PC-3 (cell line): ENCODE measurements at regions not wholly inside any gene's neighbourhood (a gene's known extent, or its start where the extent isn't known, plus 50 kb on each side); places are given as distances from the start of the nearest gene placed in this dataset.

Experiments used
- ATAC-seq: fragments of 200-7000 bp; cut with Tn5 transposase; 2 replicates; pipeline ENCODE4 v1.9.1; 2020; ENCODE audit warnings: mild to moderate bottlenecking, moderate library complexity
- BruUV-seq: library from RNA; stranded (reverse); fragments of 400-500 nt; replicated peaks from 2 replicates; lab custom pipeline; 2021; lab: Mats Ljungman, UMichigan
- CTCF ChIA-PET: fragments of 300-600 bp; sonication (Branson Sonifier 250); formaldehyde crosslinking; loops from one replicate; lab custom pipeline; 2022; ENCODE audit warnings: antibody characterized with exemption; lab: Charles Lee
- POLR2A ChIA-PET: fragments of 300-600 bp; sonication (Branson Sonifier 250); formaldehyde crosslinking; loops from one replicate; lab custom pipeline; 2022; ENCODE audit warnings: antibody characterized with exemption; ENCODE audit not compliant: unreplicated experiment; lab: Charles Lee
- DNase-seq: peaks from one replicate; pipeline ENCODE4 v3.0.0-alpha.2; 2015
- H2AFZ ChIP-seq: fragments of 300-600 bp; sonication (generic); 2 replicates; pipeline ENCODE4 v1.6.0; 2016; ENCODE audit warnings: antibody characterized with exemption, low read length
- H3F3A ChIP-seq: fragments of 300-600 bp; sonication (generic); one replicate; pipeline ENCODE4 v1.6.0; 2017; ENCODE audit warnings: antibody characterized with exemption, low read length, control low read depth, mild to moderate bottlenecking; ENCODE audit not compliant: unreplicated experiment
- H3K27ac ChIP-seq: fragments of 300-600 bp; sonication (generic); 2 replicates; pipeline ENCODE4 v1.5.1; 2016; ENCODE audit warnings: mild to moderate bottlenecking, low read length
- H3K27me3 ChIP-seq: fragments of 300-600 bp; sonication (generic); 2 replicates; pipeline ENCODE4 v1.6.1; 2016; ENCODE audit warnings: low read length, mixed read lengths
- H3K36me3 ChIP-seq: fragments of 300-600 bp; sonication (generic); 2 replicates; pipeline ENCODE4 v1.6.1; 2016; ENCODE audit warnings: low read depth, mixed run types, low read length, mixed read lengths
- H3K4me1 ChIP-seq: fragments of 300-600 bp; sonication (generic); 2 replicates; pipeline ENCODE4 v1.5.1; 2016; ENCODE audit warnings: low read length; ENCODE audit not compliant: insufficient read depth
- H3K4me2 ChIP-seq: fragments of 300-600 bp; sonication (generic); 2 replicates; pipeline ENCODE4 v1.6.0; 2016; ENCODE audit warnings: low read length
- H3K4me3 ChIP-seq: fragments of 300-600 bp; sonication (generic); 2 replicates; pipeline ENCODE4 v1.5.1; 2016; ENCODE audit warnings: mild to moderate bottlenecking, low read length, mixed read lengths
- H3K79me2 ChIP-seq: fragments of 300-600 bp; sonication (generic); 2 replicates; pipeline ENCODE4 v1.6.1; 2017; ENCODE audit warnings: low read length, mixed read lengths
- H3K9ac ChIP-seq: fragments of 300-600 bp; sonication (generic); 2 replicates; pipeline ENCODE4 v1.6.0; 2016; ENCODE audit warnings: mild to moderate bottlenecking, low read length
- H3K9me2 ChIP-seq: fragments of 300-600 bp; sonication (generic); replicated peaks from 2 replicates; pipeline ENCODE4 v1.6.1; 2016; ENCODE audit warnings: mixed run types, low read length, mixed read lengths
- H3K9me3 ChIP-seq: fragments of 300-600 bp; sonication (generic); 2 replicates; pipeline ENCODE4 v1.6.1; 2016; ENCODE audit warnings: low read length, mixed read lengths
- H4K20me1 ChIP-seq: fragments of 300-600 bp; sonication (generic); 2 replicates; pipeline ENCODE4 v1.6.1; 2016; ENCODE audit warnings: low read length, mixed read lengths
- EZH2 ChIP-seq: fragments of 300-600 bp; sonication (generic); IDR thresholded peaks from one replicate; pipeline ENCODE4 v1.6.1; 2017; ENCODE audit warnings: antibody characterized with exemption, mild to moderate bottlenecking, low read length; ENCODE audit not compliant: unreplicated experiment
- EZH2phosphoT487 ChIP-seq: fragments of 300-600 bp; sonication (generic); IDR thresholded peaks from 2 replicates; pipeline ENCODE4 v1.6.1; 2018; ENCODE audit warnings: mild to moderate bottlenecking, antibody characterized with exemption, low read length, borderline replicate concordance
- intact Hi-C: fragments of 100-400 bp; cut with micrococcal nuclease; formaldehyde crosslinking; loops from 2 replicates; pipeline ENCODE4 v1.9.0; 2023
- TF ChIP-seq, protein P1 (sequence below): fragments of 300-600 bp; sonication (generic); conservative IDR thresholded peaks from 2 replicates; pipeline ENCODE4 v1.5.1; 2017; ENCODE audit warnings: antibody characterized with exemption, low read depth, mild to moderate bottlenecking, low read length

DNA sequence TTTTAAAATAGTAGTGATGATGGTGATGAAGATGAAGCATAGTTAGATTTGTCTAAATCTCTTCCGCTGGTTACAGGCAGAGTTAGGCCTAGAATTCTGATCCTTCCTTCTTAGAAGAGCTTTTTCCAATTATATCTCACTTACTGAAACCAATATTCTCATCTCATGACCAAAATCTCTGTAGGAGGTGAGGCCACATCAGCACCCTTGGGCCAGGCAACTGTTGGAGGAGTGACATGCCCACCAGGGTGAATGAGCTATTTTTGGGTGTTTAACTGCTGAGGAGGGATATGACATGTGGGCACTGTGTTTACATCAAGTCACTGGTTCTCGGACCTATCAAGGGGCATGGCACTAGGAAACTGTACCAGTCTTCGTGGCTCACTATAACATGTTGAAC is 102.2 kb upstream of the SLC24A3 start:
- H2AFZ ChIP-seq, result no peak overlapping the region
- no peaks in the 10 kb centered on the region for H3K9me2 ChIP-seq
- no TSS peak for BruUV-seq
- no peak overlapping the region for H3K9ac ChIP-seq
- peaks cover 4% of the 10 kb centered on the region; the same call in 1 of the 2 replicates for H3K4me1 ChIP-seq
- CTCF ChIA-PET, result interaction anchor here (0.6 kb wide), 1 partner anchor 19 kb away, joined by 3 read pairs; no protein-coding TSS in a partner anchor
- TF ChIP-seq EZH2 (no peak), EZH2phosphoT487 (no peak)
- TF ChIP-seq, protein P1, sequence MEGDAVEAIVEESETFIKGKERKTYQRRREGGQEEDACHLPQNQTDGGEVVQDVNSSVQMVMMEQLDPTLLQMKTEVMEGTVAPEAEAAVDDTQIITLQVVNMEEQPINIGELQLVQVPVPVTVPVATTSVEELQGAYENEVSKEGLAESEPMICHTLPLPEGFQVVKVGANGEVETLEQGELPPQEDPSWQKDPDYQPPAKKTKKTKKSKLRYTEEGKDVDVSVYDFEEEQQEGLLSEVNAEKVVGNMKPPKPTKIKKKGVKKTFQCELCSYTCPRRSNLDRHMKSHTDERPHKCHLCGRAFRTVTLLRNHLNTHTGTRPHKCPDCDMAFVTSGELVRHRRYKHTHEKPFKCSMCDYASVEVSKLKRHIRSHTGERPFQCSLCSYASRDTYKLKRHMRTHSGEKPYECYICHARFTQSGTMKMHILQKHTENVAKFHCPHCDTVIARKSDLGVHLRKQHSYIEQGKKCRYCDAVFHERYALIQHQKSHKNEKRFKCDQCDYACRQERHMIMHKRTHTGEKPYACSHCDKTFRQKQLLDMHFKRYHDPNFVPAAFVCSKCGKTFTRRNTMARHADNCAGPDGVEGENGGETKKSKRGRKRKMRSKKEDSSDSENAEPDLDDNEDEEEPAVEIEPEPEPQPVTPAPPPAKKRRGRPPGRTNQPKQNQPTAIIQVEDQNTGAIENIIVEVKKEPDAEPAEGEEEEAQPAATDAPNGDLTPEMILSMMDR, result no peak
- intact Hi-C loops, result no loop called here
- H3K9me3 ChIP-seq, result no peaks in the 10 kb centered on the region
- no peak overlapping the region for H3K4me2 ChIP-seq
- peaks cover 23% of the 10 kb centered on the region; the same call in 1 of the 2 replicates for H3K27me3 ChIP-seq
- no peak overlapping the region for H3K27ac ChIP-seq
- no peaks in the 10 kb centered on the region for H4K20me1 ChIP-seq
- POLR2A ChIA-PET, result no interaction called here
- no peak overlapping the region for H3K4me3 ChIP-seq
- H3F3A ChIP-seq, result no peaks in the 10 kb centered on the region
- DNase-seq (no peak), ATAC-seq (no peak)
- no peaks in the 10 kb centered on the region for H3K79me2 ChIP-seq
- no peaks in the 10 kb centered on the region for H3K36me3 ChIP-seq

DNA sequence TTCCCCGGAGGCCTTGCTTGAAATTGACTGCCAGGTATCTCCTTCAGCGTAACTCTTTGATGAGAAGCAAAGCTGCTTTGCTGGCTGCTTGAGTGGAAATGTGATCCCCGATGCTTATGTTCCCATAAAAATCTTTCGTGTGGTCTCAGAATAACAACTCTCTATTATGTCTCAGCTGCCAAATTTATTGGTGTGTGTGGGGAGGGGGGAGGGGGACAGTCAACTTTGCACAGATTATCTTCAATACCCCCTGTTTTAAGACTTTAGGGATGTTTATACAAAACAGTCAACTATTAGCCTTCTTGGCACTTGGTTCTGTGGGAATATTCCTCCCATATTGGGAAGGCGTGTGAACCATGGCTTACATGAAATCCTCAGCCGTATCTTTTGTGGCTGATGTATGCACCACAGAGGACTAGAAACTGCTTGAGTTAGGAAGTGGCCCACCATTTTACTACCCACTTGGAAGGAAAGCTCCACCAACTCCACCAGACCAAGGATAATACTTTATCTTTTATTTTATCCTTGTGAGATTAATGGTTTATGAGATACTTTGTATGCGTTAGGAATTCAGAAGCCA is 101.5 kb upstream of the SLC24A3 start:
- ChIA-PET CTCF (interaction anchor here (0.6 kb wide), 1 partner anchor 20 kb away, joined by 3 read pairs; no protein-coding TSS in a partner anchor), POLR2A (no interaction called here)
- peaks cover 16% of the 10 kb centered on the region; the same call in 1 of the 2 replicates for H3K27me3 ChIP-seq
- no TSS peak for BruUV-seq
- H3F3A ChIP-seq, result no peaks in the 10 kb centered on the region
- H3K9me3 ChIP-seq, result no peaks in the 10 kb centered on the region
- intact Hi-C loops, result no loop called here
- H3K79me2 ChIP-seq, result no peaks in the 10 kb centered on the region
- no peak for ATAC-seq
- no peak for TF ChIP-seq EZH2
- no peak overlapping the region for H3K9ac ChIP-seq
- H4K20me1 ChIP-seq, result no peaks in the 10 kb centered on the region
- no peak overlapping the region for H2AFZ ChIP-seq
- H3K27ac ChIP-seq, result no peak overlapping the region
- no peaks in the 10 kb centered on the region for H3K9me2 ChIP-seq
- H3K4me3 ChIP-seq, result no peak overlapping the region
- no peaks in the 10 kb centered on the region for H3K36me3 ChIP-seq
- H3K4me2 ChIP-seq, result no peak overlapping the region
- peaks cover 4% of the 10 kb centered on the region; the same call in 1 of the 2 replicates for H3K4me1 ChIP-seq
- DNase-seq, result no peak

DNA sequence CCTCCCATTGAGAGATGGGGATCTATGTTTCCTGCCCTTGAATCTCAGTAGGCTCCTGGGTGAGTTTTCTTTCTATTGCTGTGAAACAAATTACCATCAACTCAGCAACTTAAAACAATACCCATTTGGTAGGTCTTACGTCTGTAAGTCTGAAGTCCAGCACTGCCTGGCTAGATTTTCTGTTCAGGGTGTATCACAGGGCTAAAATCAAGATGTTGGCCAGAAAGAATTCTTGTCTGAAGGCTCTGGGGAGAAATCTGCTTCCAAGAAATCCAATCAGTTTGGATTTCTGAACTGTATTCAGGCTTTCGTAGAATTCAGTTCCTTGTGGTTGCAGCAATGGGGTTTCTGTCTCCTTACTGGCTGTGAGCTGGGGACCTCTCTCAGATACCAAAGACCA is 99.6 kb upstream of the SLC24A3 start:
- Histone ChIP-seq H4K20me1 (no peaks in the 10 kb centered on the region), H3K36me3 (no peaks in the 10 kb centered on the region), H3K27ac (no peak overlapping the region), H3K9me2 (no peaks in the 10 kb centered on the region), H3K9me3 (no peaks in the 10 kb centered on the region), H2AFZ (no peak overlapping the region), H3K4me1 (peaks cover 4% of the 10 kb centered on the region; the same call in 1 of the 2 replicates), H3K9ac (no peak overlapping the region), H3K4me2 (no peak overlapping the region), H3F3A (no peaks in the 10 kb centered on the region), H3K4me3 (no peak overlapping the region), H3K79me2 (no peaks in the 10 kb centered on the region), H3K27me3 (peaks cover 4% of the 10 kb centered on the region; the same call in 1 of the 2 replicates)
- no peak for DNase-seq
- intact Hi-C loops, result no loop called here
- ATAC-seq, result no peak
- TF ChIP-seq EZH2, result no peak
- TF ChIP-seq EZH2phosphoT487, result no peak
- TF ChIP-seq, protein P1, result no peak
- BruUV-seq, result no TSS peak
- CTCF ChIA-PET, result no interaction called here
- POLR2A ChIA-PET, result no interaction called here
